ENCODE measurements at regions not wholly inside any gene's neighbourhood (a gene's known extent, or its start where the extent isn't known, plus 50 kb on each side); places are given as distances from the start of the nearest gene placed in this dataset.

- H3K9me2 ChIP-seq (ENCODE audit: low read depth, low read length): no peaks in the 10 kb centered on the region
- no peaks in the 10 kb centered on the region for H4K20me1 ChIP-seq (ENCODE audit: insufficient read depth, low read length)
- no peaks in the 10 kb centered on the region for H3K79me2 ChIP-seq (ENCODE audit: insufficient read depth, low read length)
- no peaks in the 10 kb centered on the region for H3K4me1 ChIP-seq (ENCODE audit: insufficient read depth, low read length, severe bottlenecking)
- no peaks in the 10 kb centered on the region for H3K36me3 ChIP-seq (ENCODE audit: insufficient read depth, low read length)
- H3F3A ChIP-seq (ENCODE audit: insufficient read depth, low read length): no peaks in the 10 kb centered on the region
- no peak overlapping the region for H3K4me3 ChIP-seq (ENCODE audit: low read depth, low read length, poor library complexity, severe bottlenecking)
- no peaks in the 10 kb centered on the region for H3K27me3 ChIP-seq (ENCODE audit: insufficient read depth, low read length)
- no peak overlapping the region for H3K27ac ChIP-seq (ENCODE audit: low read depth, low read length, poor library complexity, severe bottlenecking)
- no peak overlapping the region for H3K9ac ChIP-seq (ENCODE audit: low read length)
- H2AFZ ChIP-seq (ENCODE audit: low read length): no peak overlapping the region
- no peaks in the 10 kb centered on the region for H3K9me3 ChIP-seq (ENCODE audit: low read length)
- no peak for TF ChIP-seq EZH2 (IDR thresholded peaks at IDR 0.05; ENCODE audit: borderline replicate concordance, low read length)
- H3K4me2 ChIP-seq (ENCODE audit: low read length): no peak overlapping the region
Measured at GRCh38 chr6:103178193-103178592, 1681.5 kb downstream of the HACE1 start.

GRCh38 chr6:103177791-103178190, 1681.9 kb downstream of the HACE1 start:
- TF ChIP-seq EZH2 (IDR thresholded peaks at IDR 0.05; ENCODE audit: borderline replicate concordance, low read length): no peak
- no peak for TF ChIP-seq CTCF (IDR thresholded peaks at IDR 0.05; ENCODE audit: low read length)
- Histone ChIP-seq H2AFZ (ENCODE audit: low read length) (no peak overlapping the region), H3K4me2 (ENCODE audit: low read length) (no peak overlapping the region), H3K36me3 (ENCODE audit: insufficient read depth, low read length) (no peaks in the 10 kb centered on the region), H3F3A (ENCODE audit: insufficient read depth, low read length) (no peaks in the 10 kb centered on the region), H3K79me2 (ENCODE audit: insufficient read depth, low read length) (no peaks in the 10 kb centered on the region), H4K20me1 (ENCODE audit: insufficient read depth, low read length) (no peaks in the 10 kb centered on the region), H3K27me3 (ENCODE audit: insufficient read depth, low read length) (no peaks in the 10 kb centered on the region), H3K9me2 (ENCODE audit: low read depth, low read length) (no peaks in the 10 kb centered on the region), H3K9me3 (ENCODE audit: low read length) (no peaks in the 10 kb centered on the region), H3K4me3 (ENCODE audit: low read depth, low read length, poor library complexity, severe bottlenecking) (no peak overlapping the region), H3K4me1 (ENCODE audit: insufficient read depth, low read length, severe bottlenecking) (no peaks in the 10 kb centered on the region), H3K27ac (ENCODE audit: low read depth, low read length, poor library complexity, severe bottlenecking) (no peak overlapping the region), H3K9ac (ENCODE audit: low read length) (no peak overlapping the region)

- Histone ChIP-seq H3F3A (ENCODE audit: insufficient read depth, low read length) (no peaks in the 10 kb centered on the region), H3K4me1 (ENCODE audit: insufficient read depth, low read length, severe bottlenecking) (no peaks in the 10 kb centered on the region), H4K20me1 (ENCODE audit: insufficient read depth, low read length) (no peaks in the 10 kb centered on the region), H3K27me3 (ENCODE audit: insufficient read depth, low read length) (no peaks in the 10 kb centered on the region), H3K27ac (ENCODE audit: low read depth, low read length, poor library complexity, severe bottlenecking) (no peak overlapping the region), H3K9me3 (ENCODE audit: low read length) (no peaks in the 10 kb centered on the region), H3K4me2 (ENCODE audit: low read length) (no peak overlapping the region), H3K9ac (ENCODE audit: low read length) (no peak overlapping the region), H3K79me2 (ENCODE audit: insufficient read depth, low read length) (no peaks in the 10 kb centered on the region), H2AFZ (ENCODE audit: low read length) (no peak overlapping the region), H3K4me3 (ENCODE audit: low read depth, low read length, poor library complexity, severe bottlenecking) (no peak overlapping the region), H3K9me2 (ENCODE audit: low read depth, low read length) (no peaks in the 10 kb centered on the region), H3K36me3 (ENCODE audit: insufficient read depth, low read length) (no peaks in the 10 kb centered on the region)
- TF ChIP-seq CTCF (IDR thresholded peaks at IDR 0.05; ENCODE audit: low read length) (no peak), EZH2 (IDR thresholded peaks at IDR 0.05; ENCODE audit: borderline replicate concordance, low read length) (no peak)
Measured at GRCh38 chr6:103175056-103175455, 1684.7 kb downstream of the HACE1 start.

GRCh38 chr6:103167345-103168071, 1692.2 kb downstream of the HACE1 start:
- no peak overlapping the region for H3K27ac ChIP-seq (ENCODE audit: low read depth, low read length, poor library complexity, severe bottlenecking)
- H3K4me2 ChIP-seq (ENCODE audit: low read length): no peak overlapping the region
- no peak overlapping the region for H3K4me3 ChIP-seq (ENCODE audit: low read depth, low read length, poor library complexity, severe bottlenecking)
- no peaks in the 10 kb centered on the region for H3K4me1 ChIP-seq (ENCODE audit: insufficient read depth, low read length, severe bottlenecking)
- H3F3A ChIP-seq (ENCODE audit: insufficient read depth, low read length): no peaks in the 10 kb centered on the region
- H3K27me3 ChIP-seq (ENCODE audit: insufficient read depth, low read length): no peaks in the 10 kb centered on the region
- no peaks in the 10 kb centered on the region for H3K9me3 ChIP-seq (ENCODE audit: low read length)
- no peak overlapping the region for H2AFZ ChIP-seq (ENCODE audit: low read length)
- H3K79me2 ChIP-seq (ENCODE audit: insufficient read depth, low read length): no peaks in the 10 kb centered on the region
- H3K36me3 ChIP-seq (ENCODE audit: insufficient read depth, low read length): no peaks in the 10 kb centered on the region
- H3K9ac ChIP-seq (ENCODE audit: low read length): no peak overlapping the region
- no peaks in the 10 kb centered on the region for H3K9me2 ChIP-seq (ENCODE audit: low read depth, low read length)
- TF ChIP-seq EZH2 (IDR thresholded peaks at IDR 0.05; ENCODE audit: borderline replicate concordance, low read length) (no peak), CTCF (IDR thresholded peaks at IDR 0.05; ENCODE audit: low read length) (no peak)
- H4K20me1 ChIP-seq (ENCODE audit: insufficient read depth, low read length): no peaks in the 10 kb centered on the region

All from OCI-LY1 (cell line).